ENCODE measurements at regions not wholly inside any gene's neighbourhood (a gene's known extent, or its start where the extent isn't known, plus 50 kb on each side); places are given as distances from the start of the nearest gene placed in this dataset.

DNA sequence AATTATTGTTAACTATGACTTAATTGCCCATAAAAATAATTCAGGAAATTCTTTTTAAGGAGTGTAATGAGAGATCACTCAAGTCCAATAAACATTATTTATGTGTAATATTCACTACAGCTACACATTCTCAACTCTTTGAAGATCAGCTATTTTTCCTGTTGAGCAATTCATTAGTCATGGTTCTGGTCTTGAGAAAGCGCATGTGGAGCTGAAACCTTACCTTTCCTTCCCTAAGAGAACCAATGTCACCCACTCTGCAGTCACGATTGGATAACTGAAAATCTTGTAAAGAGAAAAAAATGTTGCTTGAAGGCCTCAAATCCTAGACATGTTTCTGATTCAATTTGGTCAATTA lies 736.9 kb upstream of the MARCKS start:
- Histone ChIP-seq H3K4me2 (ENCODE audit: low read depth, low read length, poor library complexity, severe bottlenecking) (no peak overlapping the region), H3K9me3 (ENCODE audit: low read length) (no peaks in the 10 kb centered on the region), H2AFZ (ENCODE audit: low read length) (no peak overlapping the region), H3K9ac (ENCODE audit: low read length) (no peak overlapping the region), H3K9me2 (replicated peaks; ENCODE audit: insufficient read depth, low read length) (no peaks in the 10 kb centered on the region), H3K36me3 (ENCODE audit: insufficient read depth, low read length) (no peaks in the 10 kb centered on the region), H3K27me3 (ENCODE audit: low read length) (no peaks in the 10 kb centered on the region), H3K79me2 (ENCODE audit: low read length) (no peaks in the 10 kb centered on the region), H4K20me1 (ENCODE audit: insufficient read depth, low read depth, low read length) (no peaks in the 10 kb centered on the region), H3K4me3 (ENCODE audit: low read length) (no peak overlapping the region), H3K27ac (ENCODE audit: low read length) (no peak overlapping the region), H3K4me1 (ENCODE audit: low read length) (no peaks in the 10 kb centered on the region)
- DNase-seq: no peak

DNA sequence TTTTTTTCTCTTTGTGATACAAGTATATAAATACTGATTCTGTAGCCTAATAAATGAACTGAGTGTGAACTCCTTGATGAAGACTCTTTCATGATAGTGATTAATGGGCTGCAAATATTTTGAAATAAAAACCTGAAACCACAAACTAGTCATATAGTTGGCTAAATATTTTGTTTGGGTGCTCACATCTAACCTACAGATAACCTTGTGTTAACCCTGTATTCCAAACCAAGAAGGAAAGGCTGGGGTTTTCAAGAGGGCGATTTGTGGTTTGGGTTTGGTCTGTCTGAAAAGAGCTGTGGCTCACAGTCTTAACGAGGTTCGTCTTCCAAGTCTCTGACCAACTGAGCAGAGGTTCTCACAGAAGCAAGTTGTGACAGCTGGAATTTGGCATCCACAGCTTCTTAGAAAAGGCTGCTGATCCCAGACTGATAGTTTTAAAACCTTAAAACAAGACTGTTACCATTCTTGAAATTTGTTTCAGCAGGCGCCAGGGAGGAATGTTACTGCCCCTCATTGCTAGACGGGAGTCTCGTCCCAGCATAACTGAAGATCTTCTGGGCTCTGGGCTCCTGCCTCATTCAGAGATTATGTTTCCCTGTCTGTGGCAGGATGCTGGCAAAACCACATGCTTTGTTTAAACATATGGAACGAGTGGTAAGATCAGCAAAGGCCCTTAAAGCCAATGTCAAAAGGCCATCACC lies 736.4 kb upstream of the MARCKS start:
- no peaks in the 10 kb centered on the region for H3K79me2 ChIP-seq (ENCODE audit: low read length)
- H3K4me3 ChIP-seq (ENCODE audit: low read length): no peak overlapping the region
- no peaks in the 10 kb centered on the region for H3K9me3 ChIP-seq (ENCODE audit: low read length)
- H2AFZ ChIP-seq (ENCODE audit: low read length): no peak overlapping the region
- H4K20me1 ChIP-seq (ENCODE audit: insufficient read depth, low read depth, low read length): no peaks in the 10 kb centered on the region
- DNase-seq: no peak
- H3K4me1 ChIP-seq (ENCODE audit: low read length): no peaks in the 10 kb centered on the region
- no peak overlapping the region for H3K27ac ChIP-seq (ENCODE audit: low read length)
- no peak overlapping the region for H3K4me2 ChIP-seq (ENCODE audit: low read depth, low read length, poor library complexity, severe bottlenecking)
- no peaks in the 10 kb centered on the region for H3K27me3 ChIP-seq (ENCODE audit: low read length)
- no peak overlapping the region for H3K9ac ChIP-seq (ENCODE audit: low read length)
- H3K9me2 ChIP-seq (replicated peaks; ENCODE audit: insufficient read depth, low read length): no peaks in the 10 kb centered on the region
- H3K36me3 ChIP-seq (ENCODE audit: insufficient read depth, low read length): no peaks in the 10 kb centered on the region

DNA sequence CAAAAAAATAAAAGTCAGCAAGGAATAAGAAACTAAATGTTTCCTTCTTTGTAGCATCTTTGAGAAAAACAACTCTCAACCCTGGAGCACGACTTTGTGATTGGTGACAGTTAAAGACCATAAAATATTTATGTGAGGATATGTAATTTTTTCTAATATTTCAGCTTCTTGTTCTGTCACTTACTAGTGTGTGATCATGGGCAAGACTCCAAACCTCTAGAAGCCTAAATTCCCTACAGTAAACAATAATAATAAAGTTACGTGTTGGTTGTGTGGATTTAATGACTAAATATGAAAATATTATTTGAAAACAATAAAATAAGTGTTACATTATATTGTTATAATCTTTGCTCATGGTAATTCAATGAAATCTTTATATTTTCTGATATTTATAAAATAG lies 735.6 kb upstream of the MARCKS start:
- DNase-seq: no peak
- no peaks in the 10 kb centered on the region for H3K27me3 ChIP-seq (ENCODE audit: low read length)
- no peak overlapping the region for H2AFZ ChIP-seq (ENCODE audit: low read length)
- no peak overlapping the region for H3K4me2 ChIP-seq (ENCODE audit: low read depth, low read length, poor library complexity, severe bottlenecking)
- no peak overlapping the region for H3K27ac ChIP-seq (ENCODE audit: low read length)
- H3K4me1 ChIP-seq (ENCODE audit: low read length): no peaks in the 10 kb centered on the region
- no peaks in the 10 kb centered on the region for H3K79me2 ChIP-seq (ENCODE audit: low read length)
- H3K9ac ChIP-seq (ENCODE audit: low read length): no peak overlapping the region
- no peak overlapping the region for H3K4me3 ChIP-seq (ENCODE audit: low read length)
- no peaks in the 10 kb centered on the region for H3K36me3 ChIP-seq (ENCODE audit: insufficient read depth, low read length)
- no peaks in the 10 kb centered on the region for H3K9me2 ChIP-seq (replicated peaks; ENCODE audit: insufficient read depth, low read length)
- H3K9me3 ChIP-seq (ENCODE audit: low read length): no peaks in the 10 kb centered on the region
- no peaks in the 10 kb centered on the region for H4K20me1 ChIP-seq (ENCODE audit: insufficient read depth, low read depth, low read length)

DNA sequence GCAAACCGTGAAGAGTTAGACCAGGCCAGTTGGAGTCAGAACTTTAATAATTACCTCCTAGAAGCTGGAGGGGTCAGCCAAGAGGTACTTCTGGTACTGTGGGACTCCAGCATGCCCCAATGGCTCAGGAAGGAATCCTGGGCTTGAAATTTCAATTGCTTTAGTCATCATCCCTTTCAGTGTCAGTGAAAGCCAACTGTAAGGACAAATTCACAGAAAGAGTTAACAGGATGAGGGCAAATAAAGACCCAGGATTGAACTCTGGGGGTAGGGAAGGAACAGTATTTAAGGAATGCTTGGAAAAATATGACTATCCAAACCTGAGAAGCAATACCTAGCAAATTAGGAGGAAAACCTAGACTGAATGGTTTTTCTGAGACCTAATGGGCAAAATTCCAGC lies 735.1 kb upstream of the MARCKS start:
- Histone ChIP-seq H3K9me3 (ENCODE audit: low read length) (no peaks in the 10 kb centered on the region), H3K9ac (ENCODE audit: low read length) (no peak overlapping the region), H3K9me2 (replicated peaks; ENCODE audit: insufficient read depth, low read length) (no peaks in the 10 kb centered on the region), H3K79me2 (ENCODE audit: low read length) (no peaks in the 10 kb centered on the region), H4K20me1 (ENCODE audit: insufficient read depth, low read depth, low read length) (no peaks in the 10 kb centered on the region), H3K27ac (ENCODE audit: low read length) (no peak overlapping the region), H3K4me2 (ENCODE audit: low read depth, low read length, poor library complexity, severe bottlenecking) (no peak overlapping the region), H3K27me3 (ENCODE audit: low read length) (no peaks in the 10 kb centered on the region), H3K4me1 (ENCODE audit: low read length) (no peaks in the 10 kb centered on the region), H3K4me3 (ENCODE audit: low read length) (no peak overlapping the region), H2AFZ (ENCODE audit: low read length) (no peak overlapping the region), H3K36me3 (ENCODE audit: insufficient read depth, low read length) (no peaks in the 10 kb centered on the region)
- no peak for DNase-seq

DNA sequence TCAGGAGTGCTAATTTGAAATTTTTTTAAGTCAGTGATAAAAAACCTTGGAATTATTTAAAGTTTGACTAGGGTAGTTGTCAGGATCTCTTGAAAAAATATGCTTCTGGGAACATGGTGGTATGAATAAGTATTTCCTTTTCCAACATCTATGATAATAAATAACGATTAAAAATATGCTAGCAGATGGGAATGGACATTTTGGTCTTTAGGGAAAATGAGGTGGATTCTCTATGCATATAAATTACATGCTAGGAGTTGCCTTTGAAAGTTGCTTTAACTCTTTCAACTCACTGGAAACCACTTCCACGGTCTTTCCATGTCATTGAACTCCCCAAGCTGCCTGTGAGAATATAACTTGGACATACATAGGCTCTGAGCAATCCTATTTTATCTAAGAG lies 731.5 kb upstream of the MARCKS start:
- Histone ChIP-seq H3K4me1 (ENCODE audit: low read length) (no peaks in the 10 kb centered on the region), H3K79me2 (ENCODE audit: low read length) (no peaks in the 10 kb centered on the region), H3K4me3 (ENCODE audit: low read length) (no peak overlapping the region), H3K9ac (ENCODE audit: low read length) (no peak overlapping the region), H2AFZ (ENCODE audit: low read length) (no peak overlapping the region), H3K9me2 (replicated peaks; ENCODE audit: insufficient read depth, low read length) (no peaks in the 10 kb centered on the region), H3K36me3 (ENCODE audit: insufficient read depth, low read length) (no peaks in the 10 kb centered on the region), H4K20me1 (ENCODE audit: insufficient read depth, low read depth, low read length) (no peaks in the 10 kb centered on the region), H3K27ac (ENCODE audit: low read length) (no peak overlapping the region), H3K9me3 (ENCODE audit: low read length) (no peaks in the 10 kb centered on the region), H3K4me2 (ENCODE audit: low read depth, low read length, poor library complexity, severe bottlenecking) (no peak overlapping the region), H3K27me3 (ENCODE audit: low read length) (no peaks in the 10 kb centered on the region)
- DNase-seq: no peak

DNA sequence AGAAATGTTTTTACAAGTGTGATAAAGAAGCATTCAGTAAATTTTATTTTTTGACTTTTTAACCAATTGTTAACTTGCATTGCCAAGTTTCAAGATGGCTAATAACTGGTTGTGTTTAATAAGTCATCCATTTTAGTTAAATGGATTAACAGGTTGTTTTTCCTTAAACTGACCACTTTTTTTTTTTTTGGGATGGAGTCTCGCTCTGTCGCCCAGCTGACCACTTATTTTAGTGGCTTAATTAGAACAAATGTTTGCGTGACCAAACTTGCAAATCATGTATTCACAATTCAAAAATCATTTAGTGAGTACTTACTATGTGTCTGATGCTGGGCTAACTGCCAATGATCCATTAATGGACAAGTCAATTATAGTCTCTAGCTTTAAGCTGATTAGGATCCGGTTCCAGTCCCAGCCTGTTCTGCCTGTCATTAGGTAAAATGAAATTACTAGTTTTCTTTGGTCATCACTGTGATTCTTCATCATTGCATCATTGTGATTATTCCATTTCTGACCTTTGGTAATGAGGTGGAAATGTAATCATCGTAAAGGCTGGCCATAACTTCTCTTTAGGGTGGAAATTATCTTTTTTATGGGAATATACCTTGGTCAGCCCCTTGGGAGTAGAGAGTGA lies 729.2 kb upstream of the MARCKS start:
- H4K20me1 ChIP-seq (ENCODE audit: insufficient read depth, low read depth, low read length): no peaks in the 10 kb centered on the region
- no peaks in the 10 kb centered on the region for H3K4me1 ChIP-seq (ENCODE audit: low read length)
- no peak overlapping the region for H3K27ac ChIP-seq (ENCODE audit: low read length)
- H2AFZ ChIP-seq (ENCODE audit: low read length): no peak overlapping the region
- H3K79me2 ChIP-seq (ENCODE audit: low read length): no peaks in the 10 kb centered on the region
- no peak for DNase-seq
- H3K9ac ChIP-seq (ENCODE audit: low read length): no peak overlapping the region
- no peaks in the 10 kb centered on the region for H3K9me3 ChIP-seq (ENCODE audit: low read length)
- H3K9me2 ChIP-seq (replicated peaks; ENCODE audit: insufficient read depth, low read length): no peaks in the 10 kb centered on the region
- H3K4me2 ChIP-seq (ENCODE audit: low read depth, low read length, poor library complexity, severe bottlenecking): no peak overlapping the region
- H3K36me3 ChIP-seq (ENCODE audit: insufficient read depth, low read length): no peaks in the 10 kb centered on the region
- H3K27me3 ChIP-seq (ENCODE audit: low read length): no peaks in the 10 kb centered on the region
- H3K4me3 ChIP-seq (ENCODE audit: low read length): no peak overlapping the region

DNA sequence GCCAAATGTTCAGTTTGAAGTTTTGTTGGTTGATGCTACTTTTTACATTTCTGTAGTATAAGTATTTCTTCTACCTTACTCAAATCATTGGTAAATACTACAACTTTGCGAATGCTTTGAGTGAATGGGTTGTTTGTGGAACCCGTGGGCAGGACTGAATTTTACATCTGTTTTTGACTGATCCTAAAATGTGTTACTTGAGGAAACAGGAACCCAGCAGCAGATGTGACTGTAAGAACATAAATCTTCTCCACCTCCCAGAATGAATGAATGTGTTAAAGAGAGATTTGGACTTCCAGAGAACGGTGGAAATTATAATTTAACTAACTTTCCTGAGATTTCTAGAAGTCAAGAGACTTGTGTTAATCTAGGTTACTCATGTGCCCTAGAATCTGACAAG lies 728.5 kb upstream of the MARCKS start:
- Histone ChIP-seq H3K4me2 (ENCODE audit: low read depth, low read length, poor library complexity, severe bottlenecking) (no peak overlapping the region), H3K79me2 (ENCODE audit: low read length) (no peaks in the 10 kb centered on the region), H4K20me1 (ENCODE audit: insufficient read depth, low read depth, low read length) (no peaks in the 10 kb centered on the region), H2AFZ (ENCODE audit: low read length) (no peak overlapping the region), H3K9me2 (replicated peaks; ENCODE audit: insufficient read depth, low read length) (no peaks in the 10 kb centered on the region), H3K27me3 (ENCODE audit: low read length) (no peaks in the 10 kb centered on the region), H3K9me3 (ENCODE audit: low read length) (no peaks in the 10 kb centered on the region), H3K27ac (ENCODE audit: low read length) (no peak overlapping the region), H3K36me3 (ENCODE audit: insufficient read depth, low read length) (no peaks in the 10 kb centered on the region), H3K4me3 (ENCODE audit: low read length) (no peak overlapping the region), H3K4me1 (ENCODE audit: low read length) (no peaks in the 10 kb centered on the region), H3K9ac (ENCODE audit: low read length) (no peak overlapping the region)
- DNase-seq: no peak

DNA sequence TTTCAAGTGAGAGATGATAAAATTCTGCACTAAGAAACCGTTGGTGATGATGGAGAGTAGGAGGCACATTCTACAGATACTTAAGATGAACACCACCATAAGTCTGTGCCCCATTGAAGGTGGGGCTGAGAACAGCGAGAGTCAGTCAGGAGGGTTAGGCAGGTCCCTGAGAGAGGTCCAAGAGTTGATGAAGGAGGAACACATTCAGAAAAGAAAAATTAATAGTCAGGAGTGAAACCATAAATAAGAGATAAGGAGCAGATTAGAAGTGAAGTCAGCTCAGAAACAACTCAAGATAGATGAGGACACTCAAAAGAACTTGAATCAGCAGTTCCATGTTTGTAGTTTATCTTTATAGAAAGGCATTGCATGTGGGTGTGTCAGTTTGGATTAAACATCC lies 727.2 kb upstream of the MARCKS start:
- Histone ChIP-seq H3K27ac (ENCODE audit: low read length) (no peak overlapping the region), H4K20me1 (ENCODE audit: insufficient read depth, low read depth, low read length) (no peaks in the 10 kb centered on the region), H3K79me2 (ENCODE audit: low read length) (no peaks in the 10 kb centered on the region), H3K4me1 (ENCODE audit: low read length) (no peaks in the 10 kb centered on the region), H2AFZ (ENCODE audit: low read length) (no peak overlapping the region), H3K4me2 (ENCODE audit: low read depth, low read length, poor library complexity, severe bottlenecking) (no peak overlapping the region), H3K36me3 (ENCODE audit: insufficient read depth, low read length) (no peaks in the 10 kb centered on the region), H3K9me2 (replicated peaks; ENCODE audit: insufficient read depth, low read length) (no peaks in the 10 kb centered on the region), H3K9me3 (ENCODE audit: low read length) (no peaks in the 10 kb centered on the region), H3K4me3 (ENCODE audit: low read length) (no peak overlapping the region), H3K27me3 (ENCODE audit: low read length) (no peaks in the 10 kb centered on the region), H3K9ac (ENCODE audit: low read length) (no peak overlapping the region)
- no peak for DNase-seq

Measured in Karpas-422 (cell line).